GM19239 (cell line): ENCODE measurements at regions not wholly inside any gene's neighbourhood (a gene's known extent, or its start where the extent isn't known, plus 50 kb on each side); places are given as distances from the start of the nearest gene placed in this dataset.
"Not testable (repeated sequence)": the region's sequence is repeated elsewhere in the genome, so short reads cannot be mapped to it uniquely, and the experiment has no call there.

Source experiments
- DNase-seq: peaks from one replicate; pipeline ENCODE4 v3.0.0; 2011; ENCODE audit warnings: low spot score; ENCODE audit not compliant: insufficient read length
- FAIRE-seq: peaks from 2 replicates; lab custom pipeline; 2011; peaks lifted over from hg19 to GRCh38; lab: Jason Lieb, UNC

DNA sequence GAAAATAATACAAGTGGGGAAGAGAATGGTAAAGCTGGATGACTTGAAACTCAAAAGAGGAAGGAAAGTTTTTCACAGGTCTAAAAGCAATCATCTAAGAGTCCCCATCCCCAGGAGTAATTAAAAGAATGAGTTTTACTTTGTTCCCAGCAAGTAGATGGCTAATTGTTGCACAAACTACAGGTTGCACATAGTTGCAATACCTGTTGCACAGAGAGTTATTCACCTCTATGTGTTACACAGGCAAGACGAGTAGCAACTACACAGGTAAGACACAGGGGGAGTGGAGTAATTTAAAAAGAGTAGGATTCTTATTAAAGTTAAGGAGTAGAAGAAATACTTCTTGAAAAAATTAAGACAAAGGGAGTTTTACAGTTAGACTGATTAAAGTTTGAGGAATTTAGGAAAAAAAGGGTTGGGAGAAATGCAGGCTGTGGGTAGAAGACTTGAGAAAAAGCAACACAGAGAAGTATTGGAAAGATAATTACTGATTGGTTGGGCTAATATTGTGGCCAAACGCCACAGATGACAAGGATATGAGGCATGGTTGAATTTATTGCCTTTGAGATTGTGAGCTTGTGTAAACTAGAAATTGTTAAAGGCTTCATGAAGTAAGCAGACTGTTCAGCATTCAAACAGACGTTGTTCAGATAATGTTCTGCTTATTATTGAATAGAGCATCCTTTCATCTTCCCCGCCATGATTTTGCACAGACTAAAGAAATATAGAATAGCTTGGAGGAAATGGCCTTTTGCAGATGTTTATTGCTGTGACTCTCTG is 699.3 kb downstream of the NR4A2 start:
- no peak for FAIRE-seq
- DNase-seq: no peak

DNA sequence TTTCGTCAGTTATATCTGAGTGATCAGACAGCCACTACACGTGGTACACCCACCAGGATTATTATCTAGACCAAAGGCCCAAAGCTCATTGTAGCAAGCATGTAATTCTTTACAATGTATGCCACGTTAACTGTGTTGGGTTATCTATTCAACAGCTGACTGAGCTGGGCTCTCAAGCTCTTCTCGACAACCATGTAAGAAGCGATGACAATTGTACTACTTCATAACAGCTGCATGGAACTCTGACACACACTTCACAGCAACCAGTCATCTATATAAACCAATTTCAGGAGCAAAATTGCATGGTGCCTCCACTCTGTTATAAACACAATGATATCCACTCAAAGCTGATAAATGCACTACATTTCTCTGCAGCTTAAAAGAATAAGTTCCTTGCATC is 701.8 kb downstream of the NR4A2 start:
- FAIRE-seq: no peak
- no peak for DNase-seq

GRCh38 chr2:155622443-155622842 is 710.1 kb downstream of the NR4A2 start:
- no peak for FAIRE-seq
- no peak for DNase-seq

DNA sequence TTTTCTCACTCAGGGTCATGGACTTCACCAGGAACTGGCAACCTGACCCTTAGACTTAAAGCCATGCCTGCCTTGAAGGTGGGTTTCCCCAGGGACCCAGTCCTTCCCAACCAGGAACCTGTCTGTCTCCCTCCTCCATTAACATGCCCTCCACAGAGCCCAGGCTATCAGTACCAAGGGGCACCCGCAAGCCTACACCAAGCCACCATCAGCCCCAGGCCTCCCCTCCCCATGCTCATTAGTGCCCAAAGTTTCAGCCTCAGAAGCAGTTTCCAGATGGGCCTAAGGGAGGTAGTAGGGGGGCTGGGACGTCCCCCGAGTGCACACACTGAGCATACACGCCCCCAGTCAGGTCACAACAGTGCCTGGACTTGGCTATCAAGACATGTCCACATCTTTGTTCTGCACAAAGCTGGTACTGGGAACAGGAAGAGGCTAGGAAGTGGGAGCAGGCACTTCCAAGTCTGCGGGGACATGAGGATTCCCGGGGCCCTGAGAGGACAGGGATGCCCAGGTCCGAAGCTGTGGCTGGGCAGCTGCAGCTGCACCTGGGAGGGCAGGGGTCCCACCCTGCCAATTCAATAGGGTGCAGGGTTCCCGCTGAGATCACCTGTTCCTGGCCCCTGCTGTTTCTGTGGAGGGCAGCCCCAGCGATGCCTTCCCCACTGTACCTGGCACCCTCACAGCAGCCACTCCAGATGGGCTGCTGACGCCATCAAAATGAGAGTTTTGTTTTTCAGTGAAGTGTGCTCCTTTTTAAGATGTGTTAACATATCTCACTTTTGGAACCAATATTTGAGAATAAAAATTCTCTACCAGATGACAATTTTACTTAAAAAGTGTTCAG is 731.4 kb downstream of the NR4A2 start:
- DNase-seq (no peak), FAIRE-seq (no peak)

DNA sequence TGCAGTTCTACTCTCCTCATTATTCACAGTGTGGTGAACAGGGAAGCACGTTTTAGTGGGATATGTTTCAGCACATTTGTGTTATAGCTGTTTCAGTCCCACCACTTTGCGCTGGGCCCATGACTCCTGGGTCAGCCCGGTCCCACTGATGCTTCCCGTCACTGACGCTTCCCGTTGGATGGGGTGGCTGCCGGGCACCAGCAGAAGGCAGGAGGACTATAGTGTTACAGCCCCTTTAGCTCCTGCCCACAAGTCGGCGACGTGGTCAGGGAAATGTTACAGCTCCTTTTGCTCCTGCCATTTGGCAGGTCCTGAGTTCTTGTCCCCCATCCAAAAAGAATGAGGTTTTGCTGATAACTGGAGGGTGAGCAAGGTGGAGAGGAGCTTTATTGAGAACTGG is 732.2 kb downstream of the NR4A2 start:
- no peak for DNase-seq

DNA sequence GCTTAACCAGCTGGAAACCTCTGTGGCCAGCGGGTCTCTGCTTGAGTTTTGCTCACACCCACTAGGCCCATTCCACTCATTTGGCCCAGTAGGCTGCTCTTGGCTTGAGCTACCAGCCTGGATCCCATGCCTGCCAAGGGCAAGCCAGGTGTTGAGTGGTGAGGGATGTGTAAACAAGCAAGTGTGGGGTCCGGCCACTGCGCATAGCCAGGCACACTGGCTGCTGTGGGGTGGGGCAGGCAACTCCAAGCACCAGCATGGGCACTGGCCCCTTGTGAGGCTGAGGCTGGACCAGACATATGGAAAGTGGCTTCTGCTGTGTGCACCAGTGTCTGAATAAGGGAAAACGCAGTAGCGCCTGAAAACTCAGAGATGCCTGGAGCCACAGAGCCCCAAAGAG is 732.7 kb downstream of the NR4A2 start:
- DNase-seq (no peak), FAIRE-seq (no peak)

More for the DNA sequence above, 732.2 kb downstream of the NR4A2 start:
- FAIRE-seq: no peak

GRCh38 chr2:155583674-155584195 is 748.8 kb downstream of the NR4A2 start:
- no peak for FAIRE-seq

DNA sequence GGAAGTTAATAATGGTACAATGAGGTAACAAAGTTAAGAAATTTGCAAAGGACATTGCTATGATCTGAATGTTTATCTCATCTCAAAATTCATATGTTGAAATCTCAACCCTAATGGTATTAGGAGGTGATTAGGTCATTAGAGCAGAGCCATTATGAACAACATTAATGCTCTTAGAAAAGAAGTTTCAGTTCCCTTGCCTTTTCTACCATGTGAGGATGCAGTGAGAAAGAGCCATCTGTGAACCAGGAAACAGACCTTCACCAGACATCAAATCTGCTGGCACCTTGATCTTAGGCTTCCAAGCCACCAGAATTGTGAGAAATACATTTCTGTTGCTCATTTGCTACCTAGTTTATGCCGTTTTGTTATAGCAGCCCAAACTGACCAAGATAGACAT is 757.6 kb downstream of the NR4A2 start:
- FAIRE-seq: no peak
- no peak for DNase-seq

More at GRCh38 chr2:155583674-155584195, 748.8 kb downstream of the NR4A2 start:
- no peak for DNase-seq

DNA sequence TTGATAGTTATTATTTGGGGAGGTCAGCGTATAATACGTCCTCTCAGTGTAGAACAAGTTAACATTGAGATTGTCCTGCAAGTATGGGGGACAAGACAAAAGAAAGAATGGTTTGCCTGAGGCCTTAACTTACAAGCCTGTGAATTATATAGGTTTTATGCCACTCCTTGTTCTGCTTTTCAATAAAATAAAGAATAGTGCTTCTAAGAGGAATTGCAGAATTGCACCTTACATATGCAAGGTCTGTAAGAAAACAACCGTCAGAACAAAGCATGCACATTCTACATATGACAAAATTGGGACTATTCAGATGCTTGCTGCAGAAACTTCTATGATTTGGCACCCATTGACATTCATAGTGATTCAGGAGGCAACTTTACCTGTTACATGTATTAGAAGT is 785.0 kb downstream of the NR4A2 start:
- DNase-seq (no peak), FAIRE-seq (no peak)

DNA sequence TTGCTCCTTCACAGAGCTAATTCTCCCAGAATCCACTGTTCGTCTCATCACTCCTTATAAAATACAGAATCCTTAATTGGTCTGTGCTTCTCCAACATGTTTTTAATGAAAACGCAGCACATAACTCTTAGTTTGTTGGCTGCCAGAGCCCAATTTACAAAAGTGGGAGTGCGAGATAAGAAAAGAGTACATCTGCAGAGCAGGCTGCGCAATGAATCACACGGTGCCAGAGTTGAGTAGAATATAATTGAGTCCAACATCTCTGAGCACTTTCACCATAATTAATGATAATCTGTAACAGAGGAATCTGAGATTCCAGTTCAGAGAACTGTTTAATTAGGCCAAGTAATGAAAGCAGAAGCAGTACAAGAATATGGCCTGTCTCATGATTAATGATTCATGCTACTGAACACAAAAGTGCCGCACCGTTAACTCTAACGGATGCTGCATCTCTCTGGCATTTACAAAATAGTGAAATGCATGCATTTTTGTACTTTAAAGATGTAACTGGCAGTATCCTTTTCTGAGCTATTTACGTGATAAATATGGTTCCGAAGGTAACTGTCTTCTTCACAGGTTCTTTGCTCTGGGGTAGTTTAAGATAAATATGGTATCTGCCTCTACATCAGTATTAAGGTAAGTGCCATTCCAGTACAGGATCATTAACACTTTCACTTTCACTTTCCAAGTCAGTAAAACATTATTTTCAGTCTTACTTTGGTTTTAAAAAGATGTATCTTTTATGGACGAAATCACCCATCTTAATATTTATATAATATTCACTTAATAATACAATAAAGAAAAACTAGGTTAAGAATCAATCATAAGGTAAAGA is 785.6 kb downstream of the NR4A2 start:
- DNase-seq (no peak), FAIRE-seq (no peak)

DNA sequence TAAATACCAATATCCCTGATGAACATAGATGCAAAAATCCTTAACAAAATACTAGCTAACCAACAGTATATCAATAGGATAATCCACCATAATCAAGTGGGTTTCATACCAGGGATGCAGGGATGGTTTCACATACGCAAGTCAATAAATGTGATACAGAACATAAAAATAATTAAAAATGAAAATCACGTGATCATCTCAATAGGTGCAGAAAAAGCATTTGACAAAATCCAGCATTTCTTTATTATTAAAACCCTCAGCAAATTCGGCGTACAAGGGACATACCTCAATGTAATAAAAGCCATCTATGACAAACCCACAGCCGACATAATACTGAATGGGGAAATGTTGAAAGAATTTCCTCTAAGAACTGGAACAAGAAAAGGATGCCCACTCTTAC is 793.5 kb downstream of the NR4A2 start:
- not testable (repeated sequence) for DNase-seq, FAIRE-seq

GRCh38 chr2:155528034-155528433 is 804.5 kb downstream of the NR4A2 start:
- no peak for FAIRE-seq

DNA sequence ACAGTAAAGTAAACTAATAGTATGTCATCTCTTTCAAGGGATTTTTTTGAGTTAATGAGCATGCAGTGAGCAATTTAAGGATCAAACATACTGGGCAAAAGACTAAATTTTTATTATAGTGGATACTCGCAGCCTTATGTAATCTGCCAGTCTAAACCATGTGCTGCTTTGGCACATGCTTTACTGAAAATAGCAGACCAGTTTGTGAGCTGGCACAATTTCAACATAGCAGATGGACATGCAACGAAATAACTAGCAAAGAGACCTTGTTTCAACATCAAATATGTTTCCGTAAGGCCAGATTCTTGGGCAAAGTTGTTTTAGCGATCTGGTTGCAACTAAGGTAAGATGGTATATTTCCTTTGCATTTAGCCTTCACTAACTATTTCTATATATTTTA is 807.3 kb downstream of the NR4A2 start:
- DNase-seq (no peak), FAIRE-seq (no peak)

More at GRCh38 chr2:155528034-155528433, 804.5 kb downstream of the NR4A2 start:
- DNase-seq: no peak

- FAIRE-seq (no peak), DNase-seq (no peak)
These were observed 812.9 kb downstream of the NR4A2 start for GRCh38 chr2:155519529-155520130.

GRCh38 chr2:155518094-155518493 is 814.4 kb downstream of the NR4A2 start:
- DNase-seq: no peak
- no peak for FAIRE-seq

DNA sequence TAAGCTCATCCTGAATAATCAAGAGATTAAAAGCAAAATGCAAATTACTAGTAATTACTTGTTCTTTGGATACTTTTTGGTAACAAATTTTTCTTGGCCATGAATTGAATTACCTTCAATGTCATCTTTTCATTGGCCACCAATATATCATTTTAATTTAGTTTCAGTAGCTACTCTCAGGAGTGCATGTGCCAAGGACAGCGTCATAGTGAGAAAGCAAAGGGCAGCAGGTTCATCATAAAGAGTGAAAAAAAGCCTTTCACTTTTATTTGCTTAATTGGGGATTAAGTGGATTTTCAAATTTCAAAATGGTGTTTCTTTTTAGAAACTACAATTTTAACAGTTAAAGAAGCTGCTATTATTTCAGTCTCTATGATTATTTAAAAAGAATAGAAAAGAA is 815.2 kb downstream of the NR4A2 start:
- FAIRE-seq: no peak
- no peak for DNase-seq

DNA sequence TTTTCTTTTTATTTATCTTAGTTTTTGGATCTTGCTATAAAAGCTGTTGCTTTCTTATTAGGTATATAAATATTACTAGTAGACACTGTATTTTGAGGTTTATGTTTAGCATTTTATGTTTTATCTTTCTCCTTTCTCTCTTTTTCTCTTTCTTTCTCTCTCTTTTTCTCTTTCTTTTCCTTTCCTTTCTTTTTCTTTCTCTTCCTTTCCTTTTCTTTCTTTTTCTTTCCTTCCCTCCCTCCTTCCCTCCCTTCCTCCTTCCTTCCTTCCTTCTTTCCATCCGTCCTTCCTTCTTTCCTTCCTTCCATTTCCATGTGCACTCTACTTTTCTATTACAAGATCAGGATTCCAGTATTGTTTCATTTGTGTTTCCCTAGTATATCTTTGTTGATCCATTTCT is 814.8 kb downstream of the KCNJ3 start:
- FAIRE-seq (no peak), DNase-seq (no peak)

- DNase-seq (no peak), FAIRE-seq (no peak)
These were observed 804.3 kb downstream of the KCNJ3 start for GRCh38 chr2:155502766-155503165.

DNA sequence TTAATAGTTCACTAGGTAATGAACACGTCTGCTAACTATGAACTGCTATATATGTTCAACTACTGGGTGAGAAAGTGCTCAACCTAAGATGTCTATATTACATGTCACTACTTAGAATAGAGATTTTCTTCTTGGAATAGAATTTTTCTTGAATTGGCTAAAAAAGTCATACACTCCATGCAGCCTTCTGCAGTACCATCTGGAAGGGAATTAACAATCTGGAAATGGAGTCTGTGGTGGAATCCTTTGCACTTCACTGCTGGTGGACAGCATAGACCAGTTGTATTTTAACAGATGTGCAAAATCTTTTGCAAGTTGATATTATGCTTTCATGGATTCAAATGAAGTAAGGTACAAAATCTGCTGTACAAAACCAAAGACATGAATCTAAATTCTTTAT is 799.6 kb downstream of the KCNJ3 start:
- no peak for FAIRE-seq
- DNase-seq: no peak

- no peak for DNase-seq
- FAIRE-seq: no peak
These were observed 796.2 kb downstream of the KCNJ3 start for GRCh38 chr2:155494744-155495143.
